GM19438 (cell line): ENCODE measurements at regions not wholly inside any gene's neighbourhood (a gene's known extent, or its start where the extent isn't known, plus 50 kb on each side); places are given as distances from the start of the nearest gene placed in this dataset.

ENCODE experiments used
- ATAC-seq: cut with Tn5 transposase; IDR thresholded peaks from one replicate; pipeline ENCODE4 v1.9.1; 2021; ENCODE audit warnings: low read depth; ENCODE audit not compliant: unreplicated experiment

DNA sequence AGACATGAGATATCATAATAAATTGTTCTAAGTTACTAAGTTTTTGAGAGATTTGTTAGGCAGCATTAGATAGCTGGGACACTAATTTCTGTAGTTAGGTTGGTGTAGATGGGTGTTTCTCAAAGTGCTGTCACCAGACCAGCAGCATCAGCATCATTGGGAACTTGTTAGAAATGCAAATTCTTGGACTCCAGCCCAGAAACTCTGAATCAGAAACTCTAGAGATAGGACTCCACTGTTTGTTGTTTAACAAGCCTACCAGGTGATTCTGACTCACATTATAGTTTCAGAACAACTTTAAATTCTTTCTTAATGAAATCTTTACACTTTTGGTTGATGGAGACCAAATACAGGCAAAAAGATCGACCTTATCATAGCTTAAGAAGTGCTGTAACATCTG lies 173.7 kb downstream of the PABPC4L start:
- no peak for ATAC-seq

DNA sequence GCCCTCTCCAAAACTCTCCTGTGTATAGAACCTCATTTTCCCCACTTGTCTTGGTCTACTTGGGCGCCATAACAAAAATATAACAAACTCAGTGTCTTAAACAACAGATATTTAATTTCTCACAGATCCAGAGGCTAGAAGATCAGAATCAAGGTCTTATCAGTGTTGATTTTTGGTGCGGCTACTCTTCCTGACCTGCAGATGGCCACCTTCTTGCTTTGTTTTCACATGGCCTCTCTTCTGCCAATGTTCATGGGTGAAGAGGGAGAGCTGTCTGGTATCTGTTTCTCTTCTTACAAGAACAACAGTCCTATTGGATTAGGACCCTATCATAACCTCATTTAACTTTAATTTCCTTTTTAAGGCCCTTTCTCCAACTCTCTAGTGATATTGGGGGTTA lies 177.3 kb downstream of the PABPC4L start:
- no peak for ATAC-seq

DNA sequence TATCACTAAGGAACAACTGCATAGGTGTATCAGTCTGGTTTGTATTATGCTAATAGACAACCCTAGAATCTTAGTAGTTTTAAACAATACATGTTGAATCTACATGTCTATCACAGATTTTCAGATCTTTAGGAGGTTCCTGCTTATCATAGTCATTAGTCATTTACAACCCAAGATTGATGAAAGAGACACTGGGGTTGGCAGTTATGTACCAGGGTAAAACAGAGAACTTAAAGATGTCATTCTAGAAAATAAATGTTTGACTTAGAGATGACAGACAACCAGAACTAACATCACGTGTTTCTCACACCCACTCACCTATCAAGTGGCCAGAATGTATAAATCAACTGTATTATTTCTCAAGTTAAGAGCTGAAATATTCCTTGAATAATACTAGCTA lies 181.9 kb downstream of the PABPC4L start:
- no peak for ATAC-seq

DNA sequence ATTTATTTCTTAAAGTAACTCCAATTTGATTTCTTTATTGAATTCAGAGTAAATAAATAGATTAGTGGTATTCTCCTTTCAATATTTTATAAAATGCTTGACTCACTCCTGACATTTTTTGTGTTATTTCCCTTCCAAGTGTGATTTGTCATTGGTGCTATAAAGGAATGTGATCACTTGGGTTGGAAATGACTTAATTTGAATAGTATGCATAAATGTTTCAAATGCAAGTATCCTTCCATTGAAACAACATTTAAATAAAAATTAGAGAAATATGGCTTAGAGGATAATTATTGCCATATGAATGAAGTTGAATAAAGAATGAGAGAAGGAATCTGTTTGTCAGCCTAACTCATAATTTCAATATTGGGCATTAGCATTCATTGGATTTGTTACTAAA lies 182.7 kb downstream of the PABPC4L start:
- no peak for ATAC-seq

DNA sequence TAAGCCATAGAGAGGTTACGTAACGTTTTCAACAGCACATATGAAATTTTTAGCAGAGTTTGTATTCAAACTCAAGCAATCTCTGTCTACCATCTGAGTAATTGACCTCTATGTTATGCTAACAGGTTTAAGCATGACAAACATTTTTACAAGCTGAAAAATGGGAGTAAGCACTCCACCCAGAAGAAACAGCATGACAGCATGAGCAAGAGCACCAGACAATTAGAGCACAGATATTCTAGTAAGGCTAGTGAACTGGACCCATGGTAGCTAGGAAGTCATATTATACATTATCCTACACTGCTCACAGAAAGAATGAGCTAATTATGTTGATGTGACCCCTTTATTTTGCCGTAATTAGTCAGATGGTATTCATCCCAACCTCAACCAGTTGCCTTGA lies 200.5 kb downstream of the PABPC4L start:
- no peak for ATAC-seq

DNA sequence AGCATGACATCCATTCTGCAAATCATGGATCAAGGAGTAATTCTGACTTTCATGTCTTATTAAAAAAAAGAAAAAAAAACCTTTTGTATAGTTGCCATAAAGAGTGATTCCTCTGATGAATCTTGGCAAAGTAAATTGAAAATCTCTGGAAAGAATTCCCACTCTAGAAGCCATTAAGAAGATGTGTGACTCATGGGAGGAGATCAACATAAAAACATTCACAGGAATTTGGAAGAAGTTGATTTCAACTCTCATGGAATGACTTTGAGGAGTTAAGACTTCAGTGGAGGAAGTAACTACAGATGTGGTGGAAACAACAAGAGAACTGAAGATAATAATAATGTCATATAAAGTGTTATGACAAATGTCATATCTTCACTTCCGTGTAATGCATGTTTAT lies 204.2 kb downstream of the PABPC4L start:
- ATAC-seq = no peak

DNA sequence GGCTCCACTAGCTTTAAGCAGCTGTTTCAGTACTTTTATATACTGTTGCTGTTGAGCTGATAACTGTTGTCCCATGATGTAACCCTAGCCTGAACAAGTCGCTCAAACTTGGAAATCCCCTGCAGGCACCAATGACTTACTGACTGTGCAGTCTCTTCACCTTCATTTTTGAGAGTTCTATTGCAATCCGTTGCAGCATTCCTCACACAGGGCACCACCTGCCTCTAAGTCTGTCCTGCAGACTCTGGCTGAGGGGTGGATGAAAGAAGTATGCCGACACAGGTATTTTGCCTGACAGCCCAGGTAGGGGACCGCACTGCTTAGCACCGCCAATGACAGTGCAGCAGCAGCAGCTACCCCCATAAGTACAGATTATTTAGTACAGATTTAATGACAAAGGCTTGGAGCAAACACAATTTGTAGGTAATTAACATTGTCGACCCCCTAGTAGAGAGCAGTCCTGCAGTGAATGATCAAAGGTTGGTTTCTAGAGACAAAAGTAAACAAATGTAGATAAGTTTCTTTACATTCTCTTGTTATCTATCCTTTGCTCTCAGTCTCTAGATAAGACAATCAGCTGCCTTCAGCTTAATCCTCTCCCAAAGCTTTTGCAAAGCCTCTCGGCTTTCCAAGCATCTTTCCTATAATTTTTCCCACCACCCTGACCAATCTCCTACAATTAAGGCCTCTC lies 205.0 kb downstream of the PABPC4L start:
- ATAC-seq = no peak

DNA sequence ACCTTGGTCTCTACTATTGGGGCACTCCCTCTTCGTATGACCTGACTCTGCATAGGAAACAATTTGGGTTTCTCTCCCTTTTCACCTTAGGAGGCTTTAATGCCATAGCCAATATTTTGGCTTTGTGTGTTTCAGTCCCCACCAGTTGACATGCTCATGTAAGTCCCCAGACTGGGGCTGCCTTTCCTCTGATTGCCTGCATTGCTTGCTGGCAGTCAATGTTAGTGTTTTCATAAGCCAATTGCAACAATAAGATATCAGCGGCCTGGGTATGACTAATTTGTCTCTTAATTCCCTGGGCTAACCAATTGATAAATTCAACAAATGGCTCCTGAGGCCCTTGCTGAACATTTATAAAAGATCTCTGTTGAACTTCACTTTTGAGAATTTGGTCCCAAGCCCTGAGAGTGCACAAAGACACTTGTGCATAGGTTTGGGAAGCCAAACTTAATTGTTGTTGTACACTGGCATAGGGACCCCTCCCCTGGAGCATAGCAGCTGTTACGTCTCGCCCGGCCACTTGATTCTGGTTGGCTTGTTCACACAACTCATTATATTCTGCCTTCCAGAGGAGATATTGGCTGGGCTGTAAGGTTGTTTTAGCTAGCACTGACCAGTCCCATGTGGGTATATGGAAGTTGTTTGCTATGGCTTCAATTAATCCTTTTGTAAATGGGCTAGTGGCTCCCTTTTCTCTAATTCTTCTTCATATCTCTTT lies 206.2 kb downstream of the PABPC4L start:
- no peak for ATAC-seq

DNA sequence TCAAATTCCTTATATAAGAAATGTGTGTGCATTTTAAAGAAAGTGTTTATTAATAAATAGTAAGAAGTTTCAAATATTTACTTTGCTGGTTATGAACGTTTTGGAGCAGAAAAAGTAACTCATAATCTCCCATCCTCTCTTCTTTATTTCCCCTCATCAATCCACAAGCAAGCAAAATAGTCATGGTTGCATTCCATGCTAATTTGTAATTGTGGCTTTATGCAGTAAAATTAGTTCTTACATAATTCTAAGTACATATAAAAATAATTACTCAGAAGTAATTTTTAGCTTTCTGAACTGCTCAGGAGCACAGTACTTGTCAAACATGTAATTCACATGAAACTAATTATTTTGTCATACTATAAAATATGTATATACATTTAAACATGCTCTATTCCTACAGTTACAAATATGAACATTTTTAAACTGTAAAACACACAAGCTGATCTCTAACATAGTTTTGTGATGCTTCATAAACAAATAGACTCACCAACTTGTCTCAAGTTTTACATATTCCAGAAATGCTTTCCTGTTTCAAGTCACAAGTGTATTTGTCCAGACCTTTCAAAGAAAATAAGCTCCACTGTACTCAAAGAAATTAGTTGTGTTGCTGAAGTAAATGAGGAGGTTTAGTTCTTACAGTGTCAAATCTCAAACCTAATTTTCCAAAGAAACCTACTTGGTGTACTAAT lies 218.9 kb downstream of the PABPC4L start:
- no peak for ATAC-seq

DNA sequence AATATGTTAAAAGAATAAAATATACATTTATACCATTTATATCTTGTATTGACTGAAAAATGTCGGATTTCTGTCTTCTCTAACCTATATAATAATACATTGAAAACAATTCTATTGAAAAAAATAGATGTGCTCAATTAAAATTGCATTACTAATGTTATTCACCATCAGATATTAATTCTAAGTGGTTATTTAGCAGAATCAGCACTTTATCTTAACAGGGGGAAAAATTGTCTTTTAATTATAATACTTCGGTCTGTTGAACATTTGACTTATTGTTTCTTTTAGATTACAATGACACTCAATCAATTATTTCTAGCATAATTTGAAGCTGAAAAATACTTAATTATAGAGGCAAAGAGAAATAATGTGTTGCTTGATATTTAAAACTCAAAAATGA lies 220.3 kb downstream of the PABPC4L start:
- no peak for ATAC-seq

DNA sequence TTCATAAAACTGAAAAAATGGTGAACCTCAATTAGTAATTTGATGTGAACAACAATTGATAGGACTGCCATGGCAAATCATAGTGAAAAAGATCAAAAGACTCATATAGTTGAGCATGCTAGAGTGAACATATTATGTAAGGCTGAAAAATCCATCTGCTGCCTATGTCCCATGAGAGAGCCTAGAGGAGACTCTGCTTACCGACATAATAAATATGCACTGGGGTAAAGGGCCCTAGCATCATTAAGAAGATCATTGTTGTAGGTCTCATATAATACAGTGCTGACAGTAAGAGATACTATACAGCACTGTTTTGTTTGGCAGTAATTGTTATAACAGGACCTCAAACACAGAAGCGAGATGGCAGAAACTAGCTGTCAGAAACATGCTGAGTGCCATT lies 229.0 kb downstream of the PABPC4L start:
- no peak for ATAC-seq

DNA sequence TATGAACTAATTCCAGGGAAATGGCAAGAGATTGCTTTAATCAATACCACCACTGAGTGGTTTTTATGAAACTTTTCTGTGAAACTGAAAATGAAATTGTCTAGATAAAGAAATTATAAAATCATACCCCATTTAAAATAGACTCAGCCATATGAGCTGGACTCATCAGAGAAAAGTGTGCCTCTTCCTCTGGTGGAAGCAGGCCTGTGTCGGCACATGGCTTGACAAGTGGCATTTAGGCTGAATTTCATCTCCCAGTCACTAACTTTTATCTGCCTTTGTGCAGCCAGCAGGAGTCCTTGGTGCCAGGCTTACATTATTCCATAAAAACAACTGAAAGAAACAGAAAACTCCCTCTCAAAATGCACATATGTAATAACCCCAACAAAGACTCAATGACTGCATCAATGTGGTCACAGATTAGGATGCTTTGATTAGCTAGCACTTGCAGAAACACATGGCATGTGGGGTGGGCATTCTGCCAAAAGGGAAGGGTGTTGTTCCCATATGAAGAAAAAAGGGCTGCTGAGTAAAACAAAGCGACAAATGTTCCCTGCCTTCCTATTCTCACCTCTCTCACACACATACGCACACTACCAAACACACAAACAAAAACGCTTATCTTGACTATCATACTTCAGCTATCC lies 232.3 kb downstream of the PABPC4L start:
- no peak for ATAC-seq

DNA sequence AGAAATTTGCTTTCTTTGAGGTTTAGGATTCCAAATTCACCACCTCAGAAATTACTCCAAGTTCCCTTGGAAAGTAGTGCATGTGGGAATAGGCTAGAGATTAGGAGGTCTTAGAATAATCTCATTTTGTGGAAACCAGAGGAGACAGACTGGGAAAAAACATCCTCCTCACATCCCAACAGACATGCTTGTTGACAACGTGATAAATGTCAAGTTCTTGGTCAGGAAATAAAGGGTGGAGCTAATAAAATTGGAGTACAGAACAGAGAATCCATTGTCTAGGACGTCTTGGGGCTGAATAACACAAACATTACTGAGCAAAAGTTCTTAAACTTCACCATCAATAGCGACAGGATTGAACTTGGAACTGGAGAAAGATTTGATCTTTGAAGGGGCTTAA lies 233.4 kb downstream of the PABPC4L start:
- ATAC-seq = no peak

DNA sequence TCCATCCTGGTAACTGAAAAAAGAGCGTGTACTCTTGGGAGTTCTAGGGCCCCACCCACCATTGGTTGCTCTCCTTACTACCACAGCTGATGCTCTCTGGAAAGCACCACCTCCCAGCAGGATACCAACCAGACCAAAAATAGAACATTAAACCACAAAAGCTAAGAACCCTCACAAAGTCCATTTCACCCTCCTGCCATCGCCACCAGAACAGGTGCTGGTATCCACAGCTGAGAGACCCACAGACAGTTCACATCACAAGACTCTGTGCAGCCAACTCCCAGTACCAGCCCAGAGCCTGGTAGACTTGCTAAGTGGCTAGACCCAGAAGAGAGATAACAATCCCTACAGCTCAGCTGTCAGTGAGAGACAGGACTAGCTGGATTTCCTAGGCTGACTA lies 240.6 kb downstream of the PABPC4L start:
- ATAC-seq = no peak

DNA sequence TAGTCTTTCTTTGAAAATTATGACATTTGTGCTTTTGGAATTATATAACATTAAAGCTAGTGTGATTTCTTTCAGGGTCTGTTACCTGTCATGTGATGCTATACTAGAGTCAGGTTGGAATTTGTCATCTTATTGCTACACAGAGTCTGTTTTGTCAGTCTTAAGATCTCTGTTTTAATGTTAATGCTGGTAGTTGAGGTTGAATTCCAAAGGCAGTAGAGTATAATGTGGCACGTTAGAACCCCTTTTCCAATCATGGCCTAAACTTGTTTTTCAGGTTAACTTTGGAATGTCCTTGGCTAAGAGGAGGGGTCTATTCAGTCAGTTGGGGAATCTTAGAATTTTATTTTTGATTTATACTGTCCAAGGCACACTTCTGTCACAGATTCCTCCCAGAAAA lies 258.5 kb downstream of the PABPC4L start:
- ATAC-seq = no peak

DNA sequence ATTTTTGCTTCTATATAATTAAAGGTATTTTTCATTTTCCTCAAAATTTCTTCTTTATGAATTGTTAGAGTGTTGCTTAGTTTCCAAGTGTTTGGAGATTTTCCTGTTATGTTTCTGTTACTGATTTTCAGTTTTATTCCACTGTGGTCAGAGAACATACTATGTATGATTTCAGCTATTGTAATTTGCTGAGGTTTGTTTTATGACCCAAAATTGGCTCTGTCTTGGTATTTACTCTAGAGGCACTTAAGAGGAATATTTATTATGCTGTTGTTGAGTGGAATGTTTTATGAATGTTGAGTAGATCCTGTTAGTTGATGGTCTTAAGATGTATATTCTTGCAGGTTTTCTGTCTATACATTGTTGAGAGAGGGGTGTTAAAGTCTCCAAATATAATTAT lies 263.5 kb downstream of the PABPC4L start:
- no peak for ATAC-seq

DNA sequence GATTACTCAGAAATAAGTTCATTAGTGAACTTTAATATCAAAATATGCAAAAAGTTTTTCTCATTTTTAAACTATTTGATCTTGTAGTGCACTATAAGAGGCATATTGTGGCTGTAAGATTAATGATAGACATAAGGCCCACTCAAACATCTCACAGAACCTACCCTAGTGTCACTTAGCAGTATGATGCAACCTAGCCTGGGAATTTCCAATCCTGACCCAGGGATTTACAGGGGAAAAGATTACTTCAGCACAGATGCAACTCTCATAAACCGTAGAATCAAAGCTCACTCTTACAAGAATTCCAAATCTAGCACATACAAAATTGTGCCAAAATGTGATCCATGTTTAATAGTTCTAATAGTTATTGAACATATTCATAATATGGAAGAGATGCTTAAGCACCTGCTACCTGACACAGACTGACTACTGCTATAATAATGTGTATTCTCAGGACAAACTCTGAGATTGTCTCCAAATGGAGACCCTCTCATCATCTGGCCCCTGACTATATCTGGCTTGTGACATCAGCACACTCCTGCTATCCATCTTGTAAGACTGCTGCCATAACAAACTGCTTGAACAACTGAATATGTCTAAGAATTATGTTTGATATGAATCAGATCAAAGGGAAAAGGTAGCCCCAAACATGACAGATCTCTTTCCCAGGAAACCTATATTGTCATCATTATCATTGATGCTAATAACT lies 271.9 kb downstream of the PABPC4L start:
- ATAC-seq = no peak

DNA sequence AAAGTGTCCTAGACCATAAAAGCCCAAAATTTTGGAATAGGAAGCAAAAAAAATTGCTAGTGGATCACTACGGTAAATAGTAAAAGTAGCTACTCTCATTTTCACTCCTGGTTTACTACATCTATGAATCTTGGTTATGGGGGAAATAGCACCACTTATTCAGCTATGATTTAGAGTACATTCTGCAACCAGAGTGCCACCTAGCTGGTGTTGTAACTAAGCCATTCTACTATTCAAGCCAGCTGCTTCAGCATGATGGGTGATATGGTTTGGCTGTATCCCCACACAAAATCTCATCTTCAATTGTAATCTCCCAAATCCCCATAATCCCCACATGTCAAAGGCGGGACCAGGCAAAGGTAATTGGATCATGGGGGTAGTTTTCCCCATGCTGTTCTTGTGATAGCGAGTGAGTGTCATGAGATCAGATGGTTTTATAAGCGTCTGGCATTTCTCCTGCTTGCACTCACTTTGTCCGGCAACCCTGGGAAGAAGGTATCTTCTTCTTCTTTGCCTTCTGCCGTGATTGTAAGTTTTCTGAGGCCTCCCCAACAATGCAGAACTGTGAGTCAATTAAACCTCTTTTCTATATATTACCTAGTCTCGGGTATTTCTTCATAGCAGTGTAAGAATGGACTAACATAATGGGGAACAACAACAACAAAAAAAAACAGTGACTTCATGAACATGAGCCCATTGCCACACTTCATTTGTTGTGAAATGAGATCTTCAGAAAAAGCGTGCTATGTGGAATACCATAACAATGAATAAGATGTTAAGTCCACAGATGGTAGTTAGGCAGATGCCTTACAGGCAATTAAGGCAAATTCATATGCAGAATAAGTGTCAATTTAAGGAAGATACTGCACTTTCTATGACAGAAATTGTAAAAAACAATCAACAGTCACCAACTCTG lies 280.1 kb downstream of the PABPC4L start:
- ATAC-seq = no peak

DNA sequence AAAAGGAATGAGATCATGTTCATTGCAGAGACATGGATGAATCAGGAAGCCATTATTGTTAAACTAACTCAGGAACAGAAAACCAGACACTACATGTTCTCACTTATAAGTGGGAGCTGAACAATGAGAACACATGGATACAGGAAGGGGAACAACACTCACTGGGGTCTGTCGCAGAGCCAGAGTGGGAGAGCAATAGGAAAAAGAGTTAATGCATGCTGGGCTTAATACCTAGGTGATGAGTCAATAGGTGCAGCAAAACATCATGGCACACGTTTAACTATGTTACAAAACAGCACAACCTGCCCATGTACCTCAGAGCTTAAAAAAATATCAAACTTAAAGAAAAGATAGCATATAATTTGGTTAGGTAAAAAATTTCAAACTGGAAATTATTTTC lies 281.4 kb downstream of the PABPC4L start:
- no peak for ATAC-seq

DNA sequence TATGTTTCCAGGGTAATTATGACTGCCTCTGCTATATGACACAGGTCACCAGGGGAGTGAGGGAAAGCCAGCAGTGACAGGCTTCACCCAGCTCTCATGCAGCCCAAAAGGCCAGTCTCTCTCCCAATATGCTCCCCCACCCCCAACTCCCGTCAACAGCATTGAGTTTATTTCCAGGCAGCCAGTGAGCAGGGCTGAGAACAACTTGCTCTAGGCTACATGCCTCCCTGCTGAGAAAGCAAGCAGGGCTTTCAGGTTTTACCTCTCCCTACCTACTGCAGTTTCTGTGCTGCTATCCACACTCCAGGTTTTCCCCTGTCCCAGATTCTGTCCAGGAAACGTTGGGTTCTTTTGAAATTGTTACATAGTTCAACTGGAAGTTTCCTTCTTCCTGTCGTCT lies 291.4 kb downstream of the PABPC4L start:
- ATAC-seq = no peak
